Heart right ventricle (tissue), 16 donors: ENCODE measurements at regions not wholly inside any gene's neighbourhood (a gene's known extent, or its start where the extent isn't known, plus 50 kb on each side); places are given as distances from the start of the nearest gene placed in this dataset.

Experiments
- ATAC-seq, 8 donors: fragments of 200-7000 bp; cut with Tn5 transposase; one replicate each; pipeline ENCODE4 v1.9.1; 2020; ENCODE audit warnings: mild to moderate bottlenecking in 8 of 8, moderate library complexity in 8 of 8, moderate number of reproducible peaks in 1 of 8
- DNase-seq, 2 donors: peaks; one replicate each; pipeline ENCODE4 v3.0.0-alpha.2; 2020
- H3K27ac ChIP-seq, 10 donors: fragments of 200-600 bp; sonication (generic) in 2 of 10; one replicate each; pipeline versions ENCODE4 v1.5.0 to v1.8.0; 2020 to 2022; ENCODE audit warnings: mild to moderate bottlenecking in 3 of 10
- H3K27me3 ChIP-seq, 7 donors: fragments of 200-600 bp; one replicate each; pipeline ENCODE4 v1.8.0; 2021 to 2022; ENCODE audit warnings: mild to moderate bottlenecking in 2 of 7
- H3K36me3 ChIP-seq, 9 donors: fragments of 200-600 bp; sonication (generic) in 1 of 9; one replicate each; pipeline versions ENCODE4 v1.5.0 to v1.8.0; 2020 to 2022; ENCODE audit warnings: mild to moderate bottlenecking in 2 of 9
- H3K4me1 ChIP-seq, 9 donors: fragments of 200-600 bp; sonication (generic) in 1 of 9; one replicate each; pipeline versions ENCODE4 v1.5.0 to v1.8.0; 2020 to 2022; ENCODE audit warnings: mild to moderate bottlenecking in 4 of 9
- H3K4me3 ChIP-seq, 10 donors: fragments of 200-600 bp; sonication (generic) in 2 of 10; one replicate each; pipeline versions ENCODE4 v1.5.0 to v1.8.0; 2020 to 2022; ENCODE audit warnings: mild to moderate bottlenecking in 7 of 10, moderate library complexity in 2 of 10
- H3K9me3 ChIP-seq, 11 donors: fragments of 200-600 bp in 10 of 11; sonication (generic) in 2 of 11; one replicate each; pipeline versions ENCODE4 v1.5.0 to v1.8.0; 2013 to 2022; ENCODE audit warnings: mild to moderate bottlenecking in 2 of 11, control low read depth in 1 of 11, moderate library complexity in 1 of 11
- WGBS, 2 donors: extraction: QIAGEN DNeasy Blood & Tissue Kit; methylation state at CpG; one replicate each; pipeline ENCODE4 v1.1.7; 2013; ENCODE audit warnings: inconsistent platforms in 1 of 2; 5-methylcytosine and 5-hydroxymethylcytosine counted together
- intact Hi-C, 10 donors: fragments of 100-400 bp; cut with DNase I; formaldehyde crosslinking; loops; one replicate each; pipeline versions ENCODE4 v1.11.1 to v1.14.2; 2022
- TF ChIP-seq, protein P1 (sequence below), 9 donors: fragments of 200-600 bp; sonication (generic) in 2 of 9; IDR thresholded peaks; one replicate each; pipeline versions ENCODE4 v1.5.0 to v1.8.0; 2021 to 2022; ENCODE audit warnings: antibody characterized with exemption in 9 of 9, mild to moderate bottlenecking in 5 of 9, moderate library complexity in 1 of 9
- donor health status: Arrhythmogenic right ventricular cardiomyopathy.
- donor health status: ischemic (EF 13 %, LVEDD 7.1; RV severe dilation, severe dysfunction).
- donor health status: healthy with polysubstance abuse.
- donor health status: DM: no; HTN: yes; CAD: no.
- donor health status: DM: no; HTN: no; CAD: no.
- donor health status: ischemic (EF 25% LVEDD 6.9; RV normal size, moderate dysfunction).
- donor health status: ischemic (EF 25% LVEDD 5.7; RV mildly dilated, moderate dysfunction).
- donor health status: healthy.
- donor health status: DM: yes; HTN: yes; CAD: no.
- donor health status: Ischemic cardiomyopathy.
- donor health status: ischemic (EF 35%, LVEDD 5.7; RV mildly dilated, moderate dysfunction).
- donor health status: nonischemic (EF 11% LVEDD 7.7; RV severe dilation, severe dysfunction).
- donor health status: DM: yes; HTN: yes; CAD: no.
- donor health status: PGD.
- donor health status: ischemic (EF 29% LVEDD 5.4; RV normal size, mild dysfunction).
- donor health status: nonischemic (EF 23%, LVEDD 6.1; RV moderate dilation, normal function).

GRCh38 chr15:70453238-70453637 lies 310.1 kb downstream of the UACA start:
- Histone ChIP-seq H3K27ac (no peak overlapping the region), H3K4me1 (peaks cover 0 to 4% (median 2%) of the 10 kb centered on the region in 9 donors), H3K27me3 (peaks cover 0 to 5% (median 4%) of the 10 kb centered on the region in 7 donors), H3K36me3 (no peaks in the 10 kb centered on the region), H3K4me3 (no peak overlapping the region), H3K9me3 (no peaks in the 10 kb centered on the region)
- no peak for DNase-seq
- WGBS, 2 donors, result 78 to 84% methylated on average over 6 of the region's 6 CpGs
- intact Hi-C loops, result no loop called here
- no peak for ATAC-seq
- TF ChIP-seq, protein P1, sequence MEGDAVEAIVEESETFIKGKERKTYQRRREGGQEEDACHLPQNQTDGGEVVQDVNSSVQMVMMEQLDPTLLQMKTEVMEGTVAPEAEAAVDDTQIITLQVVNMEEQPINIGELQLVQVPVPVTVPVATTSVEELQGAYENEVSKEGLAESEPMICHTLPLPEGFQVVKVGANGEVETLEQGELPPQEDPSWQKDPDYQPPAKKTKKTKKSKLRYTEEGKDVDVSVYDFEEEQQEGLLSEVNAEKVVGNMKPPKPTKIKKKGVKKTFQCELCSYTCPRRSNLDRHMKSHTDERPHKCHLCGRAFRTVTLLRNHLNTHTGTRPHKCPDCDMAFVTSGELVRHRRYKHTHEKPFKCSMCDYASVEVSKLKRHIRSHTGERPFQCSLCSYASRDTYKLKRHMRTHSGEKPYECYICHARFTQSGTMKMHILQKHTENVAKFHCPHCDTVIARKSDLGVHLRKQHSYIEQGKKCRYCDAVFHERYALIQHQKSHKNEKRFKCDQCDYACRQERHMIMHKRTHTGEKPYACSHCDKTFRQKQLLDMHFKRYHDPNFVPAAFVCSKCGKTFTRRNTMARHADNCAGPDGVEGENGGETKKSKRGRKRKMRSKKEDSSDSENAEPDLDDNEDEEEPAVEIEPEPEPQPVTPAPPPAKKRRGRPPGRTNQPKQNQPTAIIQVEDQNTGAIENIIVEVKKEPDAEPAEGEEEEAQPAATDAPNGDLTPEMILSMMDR (IDR thresholded peaks at IDR 0.05), result no peak

DNA sequence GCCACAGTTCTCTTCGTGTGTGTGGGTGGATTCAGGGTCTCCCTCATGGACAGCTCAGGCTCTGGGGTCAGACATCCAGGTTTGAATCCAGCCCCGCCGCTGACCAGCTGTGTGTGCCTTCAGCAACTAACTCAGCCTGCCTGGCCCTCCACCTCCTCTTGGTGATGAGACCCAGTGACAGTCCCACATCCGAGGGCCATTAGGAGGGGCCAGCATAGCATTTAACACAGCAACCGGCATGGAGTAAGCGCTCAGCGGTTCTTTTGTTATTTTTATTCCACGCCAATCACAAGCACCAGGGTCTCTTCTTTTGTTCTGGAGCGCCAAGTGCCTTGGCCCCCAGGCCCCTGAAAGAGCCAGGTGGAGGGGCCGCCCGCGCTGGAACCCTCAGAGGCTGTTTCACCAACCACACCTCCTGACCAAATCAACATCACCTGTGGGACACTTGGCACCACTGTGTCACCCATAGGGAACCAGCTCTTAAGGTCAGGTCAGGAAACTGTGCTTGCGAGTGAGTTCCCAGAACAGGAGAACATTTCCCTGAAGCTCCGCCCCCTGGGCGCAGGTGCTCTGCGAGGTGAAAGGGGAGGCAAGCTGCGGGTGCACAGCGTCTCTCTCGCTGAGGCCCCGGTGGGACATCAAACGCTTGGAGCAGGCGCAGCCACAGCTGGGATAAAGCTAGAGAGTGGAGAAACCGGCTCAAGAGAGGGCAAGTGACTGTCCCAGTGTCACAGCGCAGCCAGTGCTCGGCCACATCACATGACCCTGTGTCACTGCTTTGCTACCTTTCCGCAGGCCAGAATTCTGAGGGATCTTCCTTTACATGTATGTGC lies 311.3 kb downstream of the UACA start:
- Histone ChIP-seq H3K27me3 (peaks cover 0 to 15% (median 4%) of the 10 kb centered on the region in 7 donors), H3K4me3 (no peak overlapping the region), H3K27ac (no peak overlapping the region), H3K9me3 (no peaks in the 10 kb centered on the region), H3K36me3 (no peaks in the 10 kb centered on the region), H3K4me1 (peaks cover 7 to 16% (median 13%) of the 10 kb centered on the region in 9 donors)
- TF ChIP-seq, protein P1 (IDR thresholded peaks at IDR 0.05), result no peak
- DNase-seq (no peak), ATAC-seq (no peak)
- WGBS, 2 donors, result 73 to 79% methylated on average over 26 of the region's 26 CpGs
- intact Hi-C loops, result no loop called here

GRCh38 chr15:70450142-70450443 lies 313.3 kb downstream of the UACA start:
- H3K4me1 ChIP-seq, result peaks cover 7 to 16% (median 13%) of the 10 kb centered on the region in 9 donors
- no peak for ATAC-seq
- intact Hi-C loops, result no loop called here

GRCh38 chr15:70449311-70450141 lies 313.8 kb downstream of the UACA start:
- TF ChIP-seq, protein P1 (IDR thresholded peaks at IDR 0.05), result no peak
- intact Hi-C loops, result no loop called here
- H3K4me3 ChIP-seq, result no peak overlapping the region
- no peaks in the 10 kb centered on the region for H3K36me3 ChIP-seq
- 95 to 100% methylated on average over 1 of the region's 1 CpG for WGBS, 2 donors
- H3K9me3 ChIP-seq, result no peaks in the 10 kb centered on the region
- ATAC-seq (no peak), DNase-seq (no peak)
- H3K4me1 ChIP-seq, result peaks cover 7 to 16% (median 13%) of the 10 kb centered on the region in 9 donors
- peaks cover 0 to 32% (median 8%) of the 10 kb centered on the region in 7 donors for H3K27me3 ChIP-seq
- H3K27ac ChIP-seq, result no peak overlapping the region

More at GRCh38 chr15:70450142-70450443, 313.3 kb downstream of the UACA start:
- Histone ChIP-seq H3K9me3 (no peaks in the 10 kb centered on the region), H3K27ac (no peak overlapping the region), H3K36me3 (no peaks in the 10 kb centered on the region), H3K4me3 (no peak overlapping the region), H3K27me3 (peaks cover 0 to 26% (median 7%) of the 10 kb centered on the region in 7 donors)
- 78 to 92% methylated on average over 3 of the region's 3 CpGs for WGBS, 2 donors
- DNase-seq, result no peak
- TF ChIP-seq, protein P1 (IDR thresholded peaks at IDR 0.05), result no peak
